ENCODE measurements at regions not wholly inside any gene's neighbourhood (a gene's known extent, or its start where the extent isn't known, plus 50 kb on each side); places are given as distances from the start of the nearest gene placed in this dataset.

- no peaks in the 10 kb centered on the region; the same call in 1 of the 2 replicates for H3K9me2 ChIP-seq (ENCODE audit: insufficient read depth)
- H4K20me1 ChIP-seq (replicated peaks; ENCODE audit: insufficient read depth), result no peaks in the 10 kb centered on the region
- no peak overlapping the region for H2AFZ ChIP-seq
- H3K27me3 ChIP-seq (ENCODE audit: insufficient read depth), result no peaks in the 10 kb centered on the region
- no peaks in the 10 kb centered on the region for H3K36me3 ChIP-seq (ENCODE audit: insufficient read depth)
- Mint-ChIP-seq H3K36me3 (ENCODE audit: low read depth) (no peaks in the 10 kb centered on the region), H3K27me3 (ENCODE audit: insufficient read depth, low read depth, poor library complexity) (no peaks in the 10 kb centered on the region), H3K4me1 (peaks cover 45% of the 10 kb centered on the region), H3K4me3 (no peak overlapping the region), H3K9me3 (no peaks in the 10 kb centered on the region), H3K27ac (no peak overlapping the region)
- H3F3A ChIP-seq (replicated peaks; ENCODE audit: low read depth), result no peaks in the 10 kb centered on the region
- TF ChIP-seq, protein P1, sequence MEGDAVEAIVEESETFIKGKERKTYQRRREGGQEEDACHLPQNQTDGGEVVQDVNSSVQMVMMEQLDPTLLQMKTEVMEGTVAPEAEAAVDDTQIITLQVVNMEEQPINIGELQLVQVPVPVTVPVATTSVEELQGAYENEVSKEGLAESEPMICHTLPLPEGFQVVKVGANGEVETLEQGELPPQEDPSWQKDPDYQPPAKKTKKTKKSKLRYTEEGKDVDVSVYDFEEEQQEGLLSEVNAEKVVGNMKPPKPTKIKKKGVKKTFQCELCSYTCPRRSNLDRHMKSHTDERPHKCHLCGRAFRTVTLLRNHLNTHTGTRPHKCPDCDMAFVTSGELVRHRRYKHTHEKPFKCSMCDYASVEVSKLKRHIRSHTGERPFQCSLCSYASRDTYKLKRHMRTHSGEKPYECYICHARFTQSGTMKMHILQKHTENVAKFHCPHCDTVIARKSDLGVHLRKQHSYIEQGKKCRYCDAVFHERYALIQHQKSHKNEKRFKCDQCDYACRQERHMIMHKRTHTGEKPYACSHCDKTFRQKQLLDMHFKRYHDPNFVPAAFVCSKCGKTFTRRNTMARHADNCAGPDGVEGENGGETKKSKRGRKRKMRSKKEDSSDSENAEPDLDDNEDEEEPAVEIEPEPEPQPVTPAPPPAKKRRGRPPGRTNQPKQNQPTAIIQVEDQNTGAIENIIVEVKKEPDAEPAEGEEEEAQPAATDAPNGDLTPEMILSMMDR (conservative IDR thresholded peaks at IDR 0.05; ENCODE audit: low read depth in 2 of 2), result no peak
- TF ChIP-seq REST (IDR thresholded peaks at IDR 0.05; ENCODE audit: unreplicated experiment), result no peak
- H3K4me2 ChIP-seq, result no peak overlapping the region
- H3K4me3 ChIP-seq, result no peak overlapping the region
- H3K4me1 ChIP-seq (ENCODE audit: insufficient read depth), result peaks cover 34% of the 10 kb centered on the region
- no peak overlapping the region for H3K27ac ChIP-seq (ENCODE audit: low read depth)
- H3K79me2 ChIP-seq (replicated peaks; ENCODE audit: insufficient read depth), result no peaks in the 10 kb centered on the region
- ATAC-seq, result no peak
- no peak for DNase-seq (ENCODE audit: low spot score)
Observed at GRCh38 chr20:11721411-11721810, 196.3 kb upstream of the BTBD3 start.

- H3K36me3 ChIP-seq (ENCODE audit: insufficient read depth), result no peaks in the 10 kb centered on the region
- H3K36me3 Mint-ChIP-seq (ENCODE audit: low read depth), result no peaks in the 10 kb centered on the region
- H3K27me3 ChIP-seq (ENCODE audit: insufficient read depth), result no peaks in the 10 kb centered on the region
- peaks cover 15% of the 10 kb centered on the region for H3K4me1 ChIP-seq (ENCODE audit: insufficient read depth)
- H4K20me1 ChIP-seq (replicated peaks; ENCODE audit: insufficient read depth), result no peaks in the 10 kb centered on the region
- H3K4me3 ChIP-seq, result no peak overlapping the region
- H3K27ac ChIP-seq (ENCODE audit: low read depth), result no peak overlapping the region
- H3K4me1 Mint-ChIP-seq, result peaks cover 21% of the 10 kb centered on the region
- ATAC-seq (no peak), DNase-seq (ENCODE audit: low spot score) (no peak)
- no peak overlapping the region for H2AFZ ChIP-seq
- no peaks in the 10 kb centered on the region for H3K27me3 Mint-ChIP-seq (ENCODE audit: insufficient read depth, low read depth, poor library complexity)
- no peak overlapping the region for H3K4me3 Mint-ChIP-seq
- H3K9me3 Mint-ChIP-seq, result no peaks in the 10 kb centered on the region; the same call in 2 of the 3 replicates
- no peak overlapping the region for H3K27ac Mint-ChIP-seq
- H3K9me2 ChIP-seq (ENCODE audit: insufficient read depth), result peaks cover 7% of the 10 kb centered on the region
- no peaks in the 10 kb centered on the region for H3K79me2 ChIP-seq (replicated peaks; ENCODE audit: insufficient read depth)
- no peaks in the 10 kb centered on the region for H3F3A ChIP-seq (replicated peaks; ENCODE audit: low read depth)
- H3K4me2 ChIP-seq, result no peak overlapping the region
- no peak for TF ChIP-seq REST (IDR thresholded peaks at IDR 0.05; ENCODE audit: unreplicated experiment)
- TF ChIP-seq STAT1 (IDR thresholded peaks at IDR 0.05; ENCODE audit: unreplicated experiment), result no peak
- TF ChIP-seq, protein P1 (conservative IDR thresholded peaks at IDR 0.05; ENCODE audit: low read depth in 2 of 2), result no peak
- TF ChIP-seq JUNB (IDR thresholded peaks at IDR 0.05; ENCODE audit: unreplicated experiment), result no peak
- no peak for TF ChIP-seq EZH2phosphoT487 (IDR thresholded peaks at IDR 0.05; ENCODE audit: unreplicated experiment)
- TF ChIP-seq ZNF114 (CRISPR knock-in tag; IDR thresholded peaks at IDR 0.05), result no peak
- TF ChIP-seq, protein P2, sequence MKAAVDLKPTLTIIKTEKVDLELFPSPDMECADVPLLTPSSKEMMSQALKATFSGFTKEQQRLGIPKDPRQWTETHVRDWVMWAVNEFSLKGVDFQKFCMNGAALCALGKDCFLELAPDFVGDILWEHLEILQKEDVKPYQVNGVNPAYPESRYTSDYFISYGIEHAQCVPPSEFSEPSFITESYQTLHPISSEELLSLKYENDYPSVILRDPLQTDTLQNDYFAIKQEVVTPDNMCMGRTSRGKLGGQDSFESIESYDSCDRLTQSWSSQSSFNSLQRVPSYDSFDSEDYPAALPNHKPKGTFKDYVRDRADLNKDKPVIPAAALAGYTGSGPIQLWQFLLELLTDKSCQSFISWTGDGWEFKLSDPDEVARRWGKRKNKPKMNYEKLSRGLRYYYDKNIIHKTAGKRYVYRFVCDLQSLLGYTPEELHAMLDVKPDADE (IDR thresholded peaks at IDR 0.05), result no peak
Observed at GRCh38 chr20:11724097-11724496, 193.6 kb upstream of the BTBD3 start.

Data from GM23338 (cell line).